Lower lobe of right lung (tissue), 2 donors: ENCODE measurements at regions not wholly inside any gene's neighbourhood (a gene's known extent, or its start where the extent isn't known, plus 50 kb on each side); places are given as distances from the start of the nearest gene placed in this dataset.

ENCODE experiments used
- ATAC-seq, 2 donors: fragments of 200-7000 bp; cut with Tn5 transposase; one replicate each; pipeline ENCODE4 v1.9.1; 2020 to 2022; ENCODE audit warnings: mild to moderate bottlenecking in 2 of 2, moderate library complexity in 2 of 2
- DNase-seq: peaks from one replicate; pipeline ENCODE4 v3.0.0-alpha.2; 2020
- H3K27ac ChIP-seq: fragments of 200-600 bp; one replicate; pipeline ENCODE4 v1.8.0; 2022
- H3K27me3 ChIP-seq: fragments of 200-600 bp; one replicate; pipeline ENCODE4 v1.8.0; 2022; ENCODE audit warnings: low read depth
- H3K36me3 ChIP-seq: fragments of 200-600 bp; one replicate; pipeline ENCODE4 v1.8.0; 2022; ENCODE audit warnings: mild to moderate bottlenecking
- H3K4me1 ChIP-seq: fragments of 200-600 bp; one replicate; pipeline ENCODE4 v1.8.0; 2022
- H3K4me3 ChIP-seq: fragments of 200-600 bp; one replicate; pipeline ENCODE4 v1.8.0; 2022; ENCODE audit warnings: mild to moderate bottlenecking
- H3K9me3 ChIP-seq: fragments of 200-600 bp; one replicate; pipeline ENCODE4 v1.8.0; 2022
- intact Hi-C: fragments of 100-400 bp; cut with DNase I; formaldehyde crosslinking; loops from one replicate; pipeline ENCODE4 v1.11.0; 2022
- TF ChIP-seq, protein P1 (sequence below): fragments of 200-600 bp; IDR thresholded peaks from one replicate; pipeline ENCODE4 v1.8.0; 2022; ENCODE audit warnings: antibody characterized with exemption, mild to moderate bottlenecking
- donor health status: DM: no; HTN: yes; CAD: no; lungs with severe emphysema.

GRCh38 chr6:156254240-156254639 lies 522.9 kb upstream of the ARID1B start:
- Histone ChIP-seq H3K4me3 (no peak overlapping the region), H3K36me3 (no peaks in the 10 kb centered on the region), H3K9me3 (no peaks in the 10 kb centered on the region), H3K27ac (no peak overlapping the region), H3K4me1 (no peaks in the 10 kb centered on the region), H3K27me3 (no peaks in the 10 kb centered on the region)
- DNase-seq: no peak
- no peak for ATAC-seq
- intact Hi-C loops: no loop called here
- TF ChIP-seq, protein P1, sequence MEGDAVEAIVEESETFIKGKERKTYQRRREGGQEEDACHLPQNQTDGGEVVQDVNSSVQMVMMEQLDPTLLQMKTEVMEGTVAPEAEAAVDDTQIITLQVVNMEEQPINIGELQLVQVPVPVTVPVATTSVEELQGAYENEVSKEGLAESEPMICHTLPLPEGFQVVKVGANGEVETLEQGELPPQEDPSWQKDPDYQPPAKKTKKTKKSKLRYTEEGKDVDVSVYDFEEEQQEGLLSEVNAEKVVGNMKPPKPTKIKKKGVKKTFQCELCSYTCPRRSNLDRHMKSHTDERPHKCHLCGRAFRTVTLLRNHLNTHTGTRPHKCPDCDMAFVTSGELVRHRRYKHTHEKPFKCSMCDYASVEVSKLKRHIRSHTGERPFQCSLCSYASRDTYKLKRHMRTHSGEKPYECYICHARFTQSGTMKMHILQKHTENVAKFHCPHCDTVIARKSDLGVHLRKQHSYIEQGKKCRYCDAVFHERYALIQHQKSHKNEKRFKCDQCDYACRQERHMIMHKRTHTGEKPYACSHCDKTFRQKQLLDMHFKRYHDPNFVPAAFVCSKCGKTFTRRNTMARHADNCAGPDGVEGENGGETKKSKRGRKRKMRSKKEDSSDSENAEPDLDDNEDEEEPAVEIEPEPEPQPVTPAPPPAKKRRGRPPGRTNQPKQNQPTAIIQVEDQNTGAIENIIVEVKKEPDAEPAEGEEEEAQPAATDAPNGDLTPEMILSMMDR: no peak

DNA sequence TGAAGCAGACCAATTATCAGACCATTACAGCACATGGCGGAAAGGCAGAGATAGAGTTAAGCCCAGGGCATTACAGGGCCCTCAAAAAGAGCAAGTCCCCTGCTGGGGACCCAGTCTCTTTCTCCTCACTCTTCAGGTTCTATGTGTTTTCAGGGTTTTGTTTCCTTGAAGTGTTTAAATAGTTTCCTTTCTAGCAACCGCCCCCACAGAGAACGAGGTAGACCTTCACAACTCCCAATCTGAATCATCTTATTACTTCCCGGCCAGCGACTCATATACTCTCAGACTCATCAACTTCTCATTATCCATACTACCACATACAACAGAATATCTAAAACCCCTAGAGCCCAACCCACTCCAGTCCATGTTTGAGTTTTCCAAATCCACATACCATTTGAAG lies 526.6 kb upstream of the ARID1B start:
- TF ChIP-seq, protein P1: no peak
- Histone ChIP-seq H3K4me3 (no peak overlapping the region), H3K4me1 (no peaks in the 10 kb centered on the region), H3K27ac (no peak overlapping the region), H3K9me3 (no peaks in the 10 kb centered on the region), H3K27me3 (no peaks in the 10 kb centered on the region), H3K36me3 (no peaks in the 10 kb centered on the region)
- DNase-seq (no peak), ATAC-seq (no peak)
- intact Hi-C loops: no loop called here

DNA sequence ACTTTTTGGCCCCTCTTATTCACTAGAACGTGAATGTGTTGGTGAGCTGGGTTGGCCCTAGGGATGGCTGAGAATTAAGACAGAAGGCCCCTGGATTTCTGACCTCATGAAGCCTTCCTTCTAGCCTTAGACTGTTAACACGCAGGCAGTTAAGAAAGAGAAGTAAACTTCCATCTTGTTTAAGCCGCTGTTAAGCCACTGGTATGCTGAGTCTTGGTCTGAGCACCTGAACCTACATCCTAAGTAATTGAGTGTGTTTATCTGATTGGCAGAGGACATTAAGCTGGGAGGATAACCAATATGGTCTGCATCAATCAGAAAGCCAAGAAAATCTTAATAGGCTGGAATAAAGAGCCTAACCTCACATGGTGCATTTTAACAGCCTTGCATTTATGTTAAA lies 535.0 kb upstream of the ARID1B start:
- no peak overlapping the region for H3K27ac ChIP-seq
- H3K36me3 ChIP-seq: no peaks in the 10 kb centered on the region
- TF ChIP-seq, protein P1: no peak
- intact Hi-C loops: no loop called here
- H3K27me3 ChIP-seq: no peaks in the 10 kb centered on the region
- H3K4me1 ChIP-seq: no peaks in the 10 kb centered on the region
- no peaks in the 10 kb centered on the region for H3K9me3 ChIP-seq
- DNase-seq: no peak
- no peak overlapping the region for H3K4me3 ChIP-seq
- ATAC-seq: no peak

- no peaks in the 10 kb centered on the region for H3K27me3 ChIP-seq
- ATAC-seq: no peak
- no peak for DNase-seq
- no peaks in the 10 kb centered on the region for H3K36me3 ChIP-seq
- intact Hi-C loops: no loop called here
- no peak overlapping the region for H3K4me3 ChIP-seq
- H3K27ac ChIP-seq: no peak overlapping the region
- no peaks in the 10 kb centered on the region for H3K9me3 ChIP-seq
- TF ChIP-seq, protein P1: no peak
- H3K4me1 ChIP-seq: no peaks in the 10 kb centered on the region
These were observed 546.0 kb upstream of the ARID1B start for GRCh38 chr6:156231026-156231765.

GRCh38 chr6:156219973-156220372 lies 557.2 kb upstream of the ARID1B start:
- H3K4me3 ChIP-seq: no peak overlapping the region
- H3K27ac ChIP-seq: no peak overlapping the region
- ATAC-seq (no peak), DNase-seq (no peak)
- no peaks in the 10 kb centered on the region for H3K4me1 ChIP-seq
- TF ChIP-seq, protein P1: no peak
- H3K9me3 ChIP-seq: no peaks in the 10 kb centered on the region
- intact Hi-C loops: no loop called here
- H3K36me3 ChIP-seq: no peaks in the 10 kb centered on the region
- no peaks in the 10 kb centered on the region for H3K27me3 ChIP-seq
